HG02885 (cell line): ENCODE measurements at regions not wholly inside any gene's neighbourhood (a gene's known extent, or its start where the extent isn't known, plus 50 kb on each side); places are given as distances from the start of the nearest gene placed in this dataset.
"Not testable (repeated sequence)": the region's sequence is repeated elsewhere in the genome, so short reads cannot be mapped to it uniquely, and the experiment has no call there.

Source experiments
- ATAC-seq: cut with Tn5 transposase; IDR thresholded peaks from one replicate; pipeline ENCODE4 v1.9.1; 2021; ENCODE audit warnings: mild to moderate bottlenecking; ENCODE audit not compliant: unreplicated experiment, poor library complexity

GRCh38 chr3:3351226-3351625 is 171.7 kb upstream of the CRBN start:
- ATAC-seq = no peak

GRCh38 chr3:3347056-3347455 is 167.6 kb upstream of the CRBN start:
- not testable (repeated sequence) for ATAC-seq

GRCh38 chr3:3346556-3346955 is 167.1 kb upstream of the CRBN start:
- ATAC-seq = no peak

- no peak for ATAC-seq
Measured at GRCh38 chr3:3342141-3342540, 162.7 kb upstream of the CRBN start.

- ATAC-seq = no peak
Measured at GRCh38 chr3:3340965-3341895, 161.7 kb upstream of the CRBN start.

GRCh38 chr3:3340526-3340925 is 161.0 kb upstream of the CRBN start:
- no peak for ATAC-seq

- ATAC-seq = no peak
Measured at GRCh38 chr3:3335903-3336302, 156.4 kb upstream of the CRBN start.

GRCh38 chr3:3334491-3334890 is 155.0 kb upstream of the CRBN start:
- ATAC-seq = no peak

GRCh38 chr3:3333571-3333970 is 154.1 kb upstream of the CRBN start:
- ATAC-seq = no peak

- ATAC-seq = no peak
Measured at GRCh38 chr3:3316521-3316920, 137.0 kb upstream of the CRBN start.

GRCh38 chr3:3315846-3316245 is 136.4 kb upstream of the CRBN start:
- no peak for ATAC-seq

- ATAC-seq = no peak
Measured at GRCh38 chr3:3309887-3310286, 130.4 kb upstream of the CRBN start.

GRCh38 chr3:3308809-3309208 is 129.3 kb upstream of the CRBN start:
- ATAC-seq = no peak

GRCh38 chr3:3307491-3307890 is 128.0 kb upstream of the CRBN start:
- no peak for ATAC-seq

GRCh38 chr3:3305841-3306240 is 126.3 kb upstream of the CRBN start:
- ATAC-seq = no peak

- ATAC-seq = no peak
Measured at GRCh38 chr3:3305084-3305483, 125.6 kb upstream of the CRBN start.

- ATAC-seq = no peak
Measured at GRCh38 chr3:3303636-3304035, 124.1 kb upstream of the CRBN start.

GRCh38 chr3:3302964-3303363 is 123.5 kb upstream of the CRBN start:
- ATAC-seq = no peak

- no peak for ATAC-seq
Measured at GRCh38 chr3:3301476-3301875, 122.0 kb upstream of the CRBN start.

- ATAC-seq = no peak
Measured at GRCh38 chr3:3296979-3297381, 117.5 kb upstream of the CRBN start.

GRCh38 chr3:3295586-3295985 is 116.1 kb upstream of the CRBN start:
- ATAC-seq = no peak

GRCh38 chr3:3291756-3292283 is 112.3 kb upstream of the CRBN start:
- not testable (repeated sequence) for ATAC-seq
